SW 1271 (cell line): ENCODE measurements at regions not wholly inside any gene's neighbourhood (a gene's known extent, or its start where the extent isn't known, plus 50 kb on each side); places are given as distances from the start of the nearest gene placed in this dataset.
"Not testable (repeated sequence)": the region's sequence is repeated elsewhere in the genome, so short reads cannot be mapped to it uniquely, and the experiment has no call there.

Source experiments
- DNase-seq, 2 experiments: peaks; one replicate each; lab custom pipeline; 2025; lab: John Stamatoyannopoulos, UW

DNA sequence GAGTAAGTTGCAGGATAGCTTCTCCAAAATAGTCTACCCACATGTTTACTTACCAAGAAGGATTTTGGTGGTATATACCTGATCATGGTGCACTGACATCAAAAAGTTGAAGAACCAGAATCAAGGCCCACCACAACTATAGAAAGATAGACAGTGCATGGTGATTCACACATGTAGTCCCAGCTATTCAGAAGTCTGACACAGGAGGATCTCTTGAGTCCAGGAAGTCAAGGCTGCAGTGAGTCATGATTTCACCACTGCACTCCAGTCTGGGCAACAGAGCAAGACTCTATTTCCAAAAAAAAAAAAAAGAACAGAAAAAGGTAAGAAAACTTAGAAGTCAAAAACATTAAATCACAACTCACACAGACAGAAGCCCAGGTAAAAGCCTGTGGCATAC lies 422.2 kb upstream of the FOXG1 start:
- DNase-seq: peak in 1 of 2 experiments; percentile 3

DNA sequence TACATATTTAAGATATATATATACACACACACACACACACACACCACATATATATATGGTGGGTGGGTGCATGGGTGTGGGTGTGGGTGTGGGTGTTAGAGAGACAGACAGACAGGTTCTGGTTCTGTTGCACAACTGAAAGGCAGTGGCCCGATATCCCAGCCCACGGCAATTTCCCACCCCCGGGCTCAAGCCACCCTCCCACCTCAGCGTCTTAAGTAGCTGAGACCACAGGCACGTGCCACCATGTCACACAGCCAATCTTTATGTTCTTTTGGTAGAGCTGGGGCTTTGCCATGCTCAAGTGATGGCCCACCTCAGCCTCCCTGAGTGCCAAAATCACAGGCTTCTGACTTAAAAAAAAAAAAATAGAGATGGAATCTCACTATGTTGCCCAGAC lies 417.8 kb upstream of the FOXG1 start:
- no peak for DNase-seq

DNA sequence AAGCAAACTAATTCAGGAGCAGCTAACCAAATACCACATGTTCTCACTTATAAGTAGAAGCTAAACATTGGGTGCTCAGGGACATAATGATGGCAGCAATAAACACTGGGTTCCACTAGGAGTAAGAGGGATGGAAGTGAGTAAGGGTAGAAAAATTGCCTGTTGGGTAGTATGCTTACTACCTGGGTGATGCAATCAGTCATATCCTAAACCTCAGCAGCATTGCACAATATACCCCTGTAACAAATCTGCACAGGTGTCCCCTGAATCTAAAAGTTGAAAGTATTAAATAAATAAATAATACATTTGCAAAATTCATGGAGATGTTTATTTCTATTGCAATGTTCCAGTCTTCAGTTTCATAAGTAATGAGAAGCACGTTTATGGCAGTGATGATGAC lies 409.8 kb upstream of the FOXG1 start:
- DNase-seq: no peak

DNA sequence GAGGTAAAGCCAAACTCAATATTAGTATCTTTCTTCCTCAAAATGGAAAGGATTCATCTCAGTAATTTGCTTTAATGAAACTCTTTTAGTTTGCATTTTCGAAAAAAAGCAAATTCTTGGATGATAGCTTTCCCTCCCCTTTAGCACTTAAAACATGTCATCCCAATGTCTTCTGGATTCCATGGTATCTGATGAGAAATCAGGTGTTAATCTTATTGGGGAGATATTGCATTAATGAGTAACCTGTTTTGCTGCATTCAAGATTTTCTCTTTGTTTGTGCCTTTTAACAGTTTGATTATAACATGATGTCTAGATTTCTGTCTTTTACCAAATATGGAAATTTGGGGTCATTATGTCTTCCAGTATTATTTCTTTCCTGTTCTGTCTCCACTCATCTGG lies 405.1 kb upstream of the FOXG1 start:
- no peak for DNase-seq

DNA sequence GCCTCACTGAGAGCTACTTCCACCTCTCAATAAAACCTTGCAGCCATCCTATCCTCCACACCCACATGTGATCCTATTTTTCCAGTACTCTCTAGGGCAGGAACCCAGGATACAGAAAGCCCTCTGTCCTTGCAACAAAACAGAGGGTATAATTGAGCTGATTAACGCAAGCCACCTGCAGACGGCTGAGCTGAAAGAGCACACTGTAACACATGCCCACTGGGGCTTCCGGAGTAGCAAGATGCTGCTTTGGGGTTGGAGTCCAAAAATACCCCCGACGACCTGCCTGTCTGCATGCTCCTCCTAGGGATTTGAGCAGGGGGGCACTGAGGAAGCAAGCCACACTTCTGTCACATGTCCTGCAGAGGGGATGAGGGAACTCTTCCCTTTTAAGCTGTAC lies 401.1 kb upstream of the FOXG1 start:
- DNase-seq: no peak

DNA sequence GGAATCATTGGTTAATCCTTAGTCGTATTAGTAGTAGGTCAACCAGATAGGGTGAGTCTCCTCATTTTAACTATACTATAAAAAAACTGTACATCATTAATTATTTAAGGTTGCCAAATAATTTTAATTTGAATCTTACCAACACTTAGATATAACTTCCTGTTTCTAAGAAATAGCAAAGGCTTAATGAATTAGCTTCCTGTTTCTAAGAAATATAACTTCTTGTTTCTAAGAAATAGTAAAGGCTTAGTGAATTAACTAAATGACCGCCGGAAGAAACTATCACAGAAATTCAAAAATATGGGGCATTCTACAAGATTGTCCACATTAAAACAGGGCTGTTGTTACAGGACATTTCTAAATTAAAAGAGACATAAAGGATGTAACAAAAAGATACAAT lies 392.9 kb upstream of the FOXG1 start:
- DNase-seq: no peak

DNA sequence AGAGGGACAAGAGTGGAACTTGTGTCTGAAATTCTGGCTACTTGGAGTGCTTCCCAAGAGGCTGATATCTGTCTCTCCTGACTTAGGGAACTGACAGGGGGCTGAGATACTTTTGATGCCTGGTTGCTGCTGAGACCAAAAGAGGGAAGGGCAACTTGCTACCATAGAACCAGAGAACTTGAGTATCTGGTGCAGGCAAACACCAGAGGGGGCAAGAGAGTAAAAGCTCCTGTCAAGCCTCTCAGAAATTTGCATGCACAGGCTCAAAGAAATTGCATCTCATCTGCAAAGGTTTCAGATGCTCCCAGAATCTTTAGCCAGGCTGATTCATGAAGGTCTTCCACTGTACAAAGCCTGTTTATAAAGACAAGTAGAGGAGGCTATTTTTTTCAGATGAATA lies 391.3 kb upstream of the FOXG1 start:
- peak; percentile 3 to 31 for DNase-seq

DNA sequence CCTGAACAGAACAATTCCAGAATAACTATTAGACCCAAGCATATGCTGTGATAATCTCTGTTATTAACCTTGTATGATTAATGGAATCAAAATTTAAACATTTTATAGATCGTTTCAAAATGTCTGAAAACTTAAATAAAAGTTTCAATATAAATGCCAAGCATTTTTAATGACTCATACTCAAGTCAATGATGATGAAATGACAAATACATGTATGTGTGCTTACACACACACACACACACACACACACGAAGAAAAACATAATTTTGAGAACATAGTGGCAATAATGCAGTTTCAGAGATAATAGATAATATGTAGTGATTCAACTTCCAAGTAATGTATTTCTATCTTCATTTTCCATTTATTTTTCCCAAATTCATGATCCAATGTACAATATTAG lies 384.9 kb upstream of the FOXG1 start:
- no peak for DNase-seq

DNA sequence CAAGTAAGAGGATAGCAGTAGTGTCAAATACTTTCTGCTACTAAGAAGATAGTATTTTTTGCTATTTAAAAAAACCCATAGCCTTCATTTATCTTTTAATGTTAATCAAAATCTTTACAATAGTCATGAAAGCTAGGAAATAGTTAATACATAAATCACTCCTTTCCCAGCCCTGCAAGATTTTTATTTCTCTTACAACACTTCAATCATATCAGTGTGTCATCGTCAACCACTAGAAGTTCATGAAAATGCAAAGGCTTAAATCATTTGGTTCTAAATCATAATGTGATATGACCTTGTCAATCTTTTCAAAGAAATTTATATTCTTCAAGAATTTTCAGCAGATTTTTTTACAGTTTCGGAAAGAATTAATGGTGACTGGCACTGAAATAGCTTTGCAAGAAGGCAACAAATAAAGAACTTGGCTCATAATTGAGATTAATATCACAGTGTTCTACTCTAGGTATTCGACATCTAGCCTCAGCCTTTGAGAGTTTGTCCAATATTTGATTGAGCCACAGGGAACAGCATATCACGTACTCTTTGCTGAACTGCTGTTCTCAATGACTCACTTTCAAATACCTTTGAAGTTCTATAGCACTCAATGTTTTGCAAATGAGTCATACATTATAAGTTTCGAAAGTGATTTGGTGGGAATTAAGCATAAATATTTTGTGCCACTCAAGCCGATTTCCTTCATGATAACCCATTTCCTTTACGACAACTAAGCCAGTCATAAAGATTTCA lies 384.0 kb upstream of the FOXG1 start:
- DNase-seq: peak; percentile 74 to 91

DNA sequence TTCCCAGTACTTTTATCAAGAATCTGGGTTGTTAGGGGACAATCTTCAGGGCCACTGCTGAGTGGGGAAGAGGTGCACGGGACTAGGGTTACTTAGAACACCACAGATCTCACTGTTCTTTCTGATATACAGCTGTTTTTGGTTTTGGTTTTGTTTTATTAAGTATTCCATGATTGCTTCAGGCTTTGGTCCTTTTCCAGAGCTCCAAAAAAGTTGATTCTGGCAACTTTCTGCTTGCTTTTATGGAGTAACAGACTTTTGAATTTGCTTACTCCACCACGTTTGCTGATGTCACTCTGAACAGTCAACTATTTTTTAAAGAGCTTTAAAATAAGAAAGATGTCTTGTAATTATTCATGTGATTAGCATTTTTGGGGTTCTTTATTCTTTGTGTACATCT lies 368.1 kb upstream of the FOXG1 start:
- DNase-seq: no peak

DNA sequence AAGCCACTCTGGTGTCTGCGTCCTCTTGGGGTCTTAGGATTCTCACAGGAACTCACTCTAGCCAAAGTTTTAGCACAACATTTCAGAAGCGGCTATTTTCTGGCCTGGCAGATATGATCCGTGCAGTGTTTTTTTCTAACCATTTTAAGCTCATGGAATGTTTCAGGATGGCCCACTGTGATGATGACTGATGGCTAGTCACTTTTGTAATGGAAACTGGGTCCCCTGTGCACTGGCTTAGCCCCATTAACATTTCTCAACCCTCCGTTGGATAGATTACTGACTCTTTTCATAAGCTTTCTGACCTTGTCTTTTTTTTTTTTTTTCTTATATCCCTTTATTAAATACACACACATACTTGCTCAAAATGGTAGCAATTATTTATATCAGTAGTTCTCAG lies 364.9 kb upstream of the FOXG1 start:
- not testable (repeated sequence) for DNase-seq

DNA sequence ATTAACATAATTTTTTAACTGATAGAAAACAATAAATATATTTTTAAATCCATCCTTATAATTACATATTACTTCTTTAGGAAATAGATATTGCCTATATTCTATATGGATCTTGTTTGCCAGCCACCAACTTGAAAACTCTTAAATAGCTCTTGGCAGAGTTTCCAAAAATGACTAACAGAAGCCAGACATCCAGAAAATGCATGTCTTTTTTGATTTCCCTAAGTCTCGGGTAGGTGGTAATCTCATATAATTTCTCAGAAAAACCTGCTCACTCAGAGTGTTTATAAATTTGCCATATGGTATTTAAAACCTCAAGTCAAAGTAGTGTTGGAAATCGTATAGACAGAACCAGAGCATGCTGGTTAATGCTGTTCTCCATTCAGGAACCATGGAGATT lies 360.4 kb upstream of the FOXG1 start:
- DNase-seq: no peak

DNA sequence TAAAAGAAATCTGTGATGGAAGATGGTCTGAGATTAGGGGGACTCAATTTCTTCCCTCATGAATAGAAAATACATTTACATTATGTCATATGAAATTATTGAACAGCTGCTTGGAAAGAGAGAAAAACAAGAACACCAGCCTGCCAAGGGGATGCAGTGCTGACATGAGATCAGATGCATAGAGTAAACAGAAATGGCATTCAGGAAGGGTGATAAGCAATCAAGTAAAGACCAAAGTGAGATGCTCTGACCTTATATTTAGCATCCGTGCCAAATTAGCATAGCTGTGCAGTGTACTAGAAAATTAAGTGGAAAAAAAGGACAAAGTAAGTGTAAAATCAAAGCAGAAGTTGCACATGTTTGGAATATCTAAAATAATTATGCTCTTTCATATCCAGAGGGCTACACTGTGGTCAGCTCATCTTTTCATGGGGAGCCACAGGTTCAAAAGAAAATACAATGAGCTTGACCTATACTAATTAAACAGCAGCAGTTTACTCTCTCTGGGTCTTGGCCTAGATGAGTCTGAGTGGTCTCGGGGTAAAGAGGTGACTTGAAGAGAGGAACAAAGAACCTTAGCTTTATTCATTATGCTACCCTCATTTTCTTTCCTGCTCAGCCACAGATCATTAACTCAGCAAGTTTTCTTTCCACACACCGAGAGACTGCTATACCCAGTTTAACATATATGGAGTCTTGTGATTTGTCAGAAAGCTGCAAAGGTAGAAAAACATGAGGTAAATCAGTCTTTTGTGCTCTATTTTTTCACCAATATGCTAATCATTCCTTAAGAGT lies 359.4 kb upstream of the FOXG1 start:
- no peak for DNase-seq

DNA sequence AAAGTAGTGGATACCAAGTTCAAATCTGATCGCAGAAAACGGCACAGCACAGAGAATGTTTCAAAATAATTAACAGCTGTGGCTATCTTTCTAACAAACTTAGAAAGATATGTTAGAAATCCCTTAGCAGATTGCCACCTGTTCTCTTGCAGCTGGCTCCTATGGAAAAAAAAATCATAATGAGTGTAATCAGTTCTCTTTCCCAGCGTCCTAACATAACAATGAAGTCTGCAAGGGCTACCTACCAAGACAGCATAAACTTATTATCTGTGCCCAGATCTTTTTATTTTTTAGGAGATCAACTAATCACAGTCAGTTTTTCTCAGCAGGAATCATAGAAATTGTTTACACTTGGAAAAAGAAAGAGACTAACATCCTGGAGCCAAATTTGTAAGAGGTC lies 358.6 kb upstream of the FOXG1 start:
- DNase-seq: no peak

DNA sequence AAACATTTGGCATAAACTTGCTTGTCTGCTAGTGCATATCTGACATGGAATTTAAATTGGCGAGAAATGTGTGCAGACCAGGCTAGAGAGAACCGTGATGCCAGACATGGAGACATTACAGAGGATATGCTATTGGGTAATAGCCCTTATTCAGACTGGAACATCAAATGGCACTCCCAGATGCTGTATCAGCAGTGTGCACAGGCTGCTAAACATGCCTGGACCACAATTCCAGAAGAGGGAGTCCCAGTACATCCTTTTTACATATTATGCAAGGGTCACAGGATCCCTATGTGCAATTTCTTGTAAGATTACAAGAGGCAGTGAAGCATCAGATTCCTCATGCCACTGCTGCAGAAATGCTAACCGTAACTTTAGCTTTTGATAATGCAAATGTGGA lies 354.5 kb upstream of the FOXG1 start:
- no peak for DNase-seq

DNA sequence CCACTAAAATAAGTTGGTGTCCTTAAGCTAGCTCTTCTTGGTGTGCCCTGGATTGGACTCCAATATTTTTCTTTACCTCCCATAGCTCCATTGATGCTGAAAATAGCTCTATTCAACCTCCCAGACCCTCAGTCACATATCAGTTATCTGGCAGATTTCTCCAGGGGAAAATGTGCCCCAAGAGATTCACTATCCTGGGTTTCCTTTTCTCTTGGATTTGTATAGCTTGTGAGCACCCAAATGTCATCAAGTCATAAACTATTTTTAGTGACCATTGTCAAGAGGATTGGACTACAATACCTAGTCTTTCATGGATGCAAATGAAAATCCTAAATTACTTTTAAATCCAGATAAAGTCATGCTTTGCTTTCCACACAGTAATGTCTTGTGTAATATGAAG lies 339.6 kb upstream of the FOXG1 start:
- DNase-seq: no peak

DNA sequence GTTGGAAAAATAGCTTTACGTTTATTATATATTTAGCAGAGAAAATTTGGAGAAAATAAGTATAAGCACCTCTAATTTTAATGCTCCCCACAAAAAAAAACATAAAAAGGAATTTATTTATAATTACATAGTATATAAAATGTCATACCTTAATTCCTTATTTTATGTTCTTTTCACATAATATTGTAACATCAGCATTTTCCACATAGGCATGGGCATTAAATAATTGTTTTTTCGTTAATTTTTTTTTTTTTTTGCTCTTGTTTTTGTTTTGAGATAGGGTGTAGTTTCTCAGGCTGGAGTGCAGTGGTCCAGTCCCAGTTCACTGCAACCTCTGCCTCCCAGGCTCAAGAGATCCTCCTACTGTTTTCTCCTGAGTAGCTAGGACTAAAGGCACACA lies 329.8 kb upstream of the FOXG1 start:
- no peak for DNase-seq

DNA sequence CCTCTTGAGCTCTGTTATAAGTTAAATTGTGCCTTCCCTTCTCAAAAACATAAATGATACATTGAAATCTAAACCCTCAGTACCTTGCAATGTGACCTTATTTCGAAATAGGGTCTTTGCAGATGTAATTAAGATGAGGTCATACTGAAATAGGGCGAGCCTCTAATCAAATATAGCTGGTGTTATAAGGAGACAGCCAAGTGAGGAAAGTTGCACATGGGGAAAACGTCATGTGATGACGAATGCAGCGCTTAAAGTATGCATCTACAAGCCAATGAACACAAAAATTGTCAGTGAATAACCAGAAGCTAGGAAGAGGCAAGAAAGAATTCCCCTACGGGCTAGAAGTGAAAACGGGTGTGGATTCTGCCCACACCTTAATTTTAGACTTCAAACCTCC lies 305.2 kb upstream of the FOXG1 start:
- DNase-seq: no peak

DNA sequence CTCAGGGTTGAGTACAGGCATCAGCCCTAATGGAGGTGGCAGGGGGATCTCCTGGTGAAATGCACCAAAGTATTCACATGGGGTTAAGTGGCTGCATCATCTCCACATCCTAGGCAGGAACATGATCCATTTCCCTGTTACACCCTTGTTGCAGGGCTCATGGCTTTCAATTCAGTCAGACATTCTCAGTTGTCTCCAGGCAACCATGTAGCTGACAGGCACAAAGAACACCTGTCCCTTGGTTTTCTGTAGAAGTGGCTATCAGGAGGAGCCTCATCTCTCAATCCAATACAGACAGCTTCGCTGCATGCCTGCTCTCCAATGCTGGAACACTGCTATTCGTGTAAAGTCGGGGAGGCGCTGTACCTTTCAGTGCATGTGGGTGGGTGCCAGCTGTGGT lies 299.0 kb upstream of the FOXG1 start:
- DNase-seq: no peak

DNA sequence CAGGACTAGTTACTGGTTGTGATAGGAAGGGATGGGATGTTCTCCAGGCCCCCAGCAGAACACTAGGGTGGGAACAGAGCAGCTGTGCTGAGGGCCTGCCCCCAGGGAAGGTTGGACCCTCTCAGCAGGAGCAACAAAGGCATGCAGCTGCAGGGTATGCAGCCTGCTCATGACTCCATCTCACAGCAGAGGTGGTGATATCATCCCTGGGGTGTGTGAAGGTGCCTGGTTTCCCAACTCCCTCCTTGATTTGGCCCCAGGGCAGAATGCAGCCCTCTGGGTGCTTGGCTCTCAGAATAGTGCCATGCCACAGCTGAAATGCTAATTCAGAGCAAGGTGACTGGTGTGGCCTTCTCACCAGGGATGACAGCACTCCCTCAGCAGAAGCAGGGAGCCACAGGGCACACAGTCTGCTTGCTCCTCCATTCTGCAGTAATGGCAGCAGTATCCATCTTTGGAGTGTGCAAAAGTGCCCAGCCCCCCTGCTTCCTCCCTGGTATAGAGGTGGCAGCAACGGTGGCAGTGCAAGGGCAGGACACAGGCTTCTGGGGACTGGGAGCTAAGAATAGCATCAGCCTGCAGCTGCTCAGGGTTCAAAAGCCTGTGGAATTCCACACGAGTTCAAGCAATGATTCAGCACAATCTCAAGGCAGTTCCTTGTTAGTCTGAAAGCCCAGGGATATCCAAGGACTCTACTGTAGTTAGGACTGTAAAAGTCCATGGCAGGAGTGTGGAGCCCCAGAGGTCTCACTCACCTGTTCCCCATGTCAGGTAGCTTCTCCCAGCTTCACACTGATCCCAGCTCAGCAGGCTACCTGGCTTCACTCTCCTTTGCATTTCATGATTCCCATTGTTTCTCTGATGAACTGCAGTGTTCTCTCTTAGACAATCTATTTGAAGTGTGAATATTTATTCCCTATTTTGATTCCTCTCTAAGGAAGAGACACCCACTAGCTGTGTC lies 298.1 kb upstream of the FOXG1 start:
- peak in 1 of 2 experiments; percentile 8 for DNase-seq

DNA sequence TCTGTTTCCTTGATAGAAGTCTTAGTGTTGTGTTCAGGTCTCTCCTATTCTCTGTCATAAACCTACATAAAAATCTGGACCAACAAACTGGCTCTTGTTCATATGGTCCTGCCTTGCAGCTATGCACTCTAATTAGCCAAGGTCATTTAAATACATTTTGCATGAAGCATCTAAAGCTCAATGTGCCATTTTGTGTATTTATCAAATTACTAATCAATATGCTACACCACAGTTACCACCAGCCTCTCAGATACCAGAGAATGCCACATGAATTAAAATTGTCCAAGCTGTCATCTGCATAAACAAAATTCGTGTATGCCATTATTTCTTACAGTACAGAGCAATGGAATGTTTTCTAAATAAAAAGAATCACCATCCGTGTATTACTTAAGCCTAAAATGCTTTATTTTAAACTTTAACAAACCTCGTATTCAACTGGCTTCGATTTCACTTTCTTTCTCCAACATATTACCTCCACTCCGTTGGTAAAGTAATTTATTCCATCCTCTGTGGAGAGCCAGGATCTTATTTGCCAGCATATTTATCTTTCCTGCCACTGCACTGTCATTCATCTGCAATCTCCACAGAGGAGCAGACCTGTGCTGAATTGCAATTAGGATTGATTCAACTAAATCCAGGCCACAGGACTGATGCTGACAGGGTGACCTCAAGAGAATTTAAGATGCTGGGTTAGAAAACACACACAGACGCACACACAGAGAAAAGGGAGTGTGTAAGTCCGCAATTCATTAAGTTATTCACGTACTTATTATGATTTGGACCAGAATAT lies 284.1 kb upstream of the FOXG1 start:
- DNase-seq: no peak

DNA sequence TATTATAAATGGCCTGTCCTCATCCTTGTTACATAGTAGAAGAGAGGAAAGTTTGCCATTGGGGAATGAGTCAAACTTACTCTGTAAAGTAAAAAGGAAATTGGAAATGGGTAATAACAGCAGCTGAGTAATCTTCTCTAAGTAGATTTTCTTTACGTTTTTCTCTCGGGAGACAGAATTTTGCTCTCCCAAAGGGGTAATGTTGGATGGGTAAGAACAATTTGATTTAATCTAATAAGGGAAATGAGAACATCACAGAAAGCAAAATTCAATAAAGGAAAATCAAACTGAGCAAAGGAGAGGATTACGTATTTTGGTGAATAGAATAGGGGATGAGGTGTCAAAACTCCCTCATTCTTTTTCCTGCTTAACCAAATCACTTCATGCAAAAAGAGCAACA lies 283.1 kb upstream of the FOXG1 start:
- no peak for DNase-seq
